Osteocyte (in vitro differentiated cells): ENCODE measurements at regions not wholly inside any gene's neighbourhood (a gene's known extent, or its start where the extent isn't known, plus 50 kb on each side); places are given as distances from the start of the nearest gene placed in this dataset.

Source experiments
- DNase-seq: peaks from one replicate; pipeline ENCODE4 v3.0.0; 2021; ENCODE audit warnings: mixed read lengths; ENCODE audit not compliant: unreplicated experiment; ENCODE audit errors: extremely low spot score
- H3K27ac Mint-ChIP-seq: one replicate; pipeline ENCODE4 v1.8.0; 2021; ENCODE audit warnings: mild to moderate bottlenecking, mixed read lengths; ENCODE audit not compliant: unreplicated experiment
- H3K27me3 Mint-ChIP-seq: one replicate; pipeline ENCODE4 v1.8.0; 2021; ENCODE audit warnings: mixed read lengths; ENCODE audit not compliant: unreplicated experiment
- H3K36me3 Mint-ChIP-seq: one replicate; pipeline ENCODE4 v1.8.0; 2021; ENCODE audit warnings: mixed read lengths; ENCODE audit not compliant: unreplicated experiment
- H3K4me1 Mint-ChIP-seq: one replicate; pipeline ENCODE4 v1.8.0; 2021; ENCODE audit warnings: mixed read lengths; ENCODE audit not compliant: unreplicated experiment
- H3K4me3 Mint-ChIP-seq: one replicate; pipeline ENCODE4 v1.8.0; 2021; ENCODE audit warnings: mild to moderate bottlenecking, moderate library complexity, mixed read lengths; ENCODE audit not compliant: unreplicated experiment
- H3K9me3 Mint-ChIP-seq: one replicate; pipeline ENCODE4 v1.8.0; 2021; ENCODE audit warnings: mixed read lengths; ENCODE audit not compliant: unreplicated experiment
- CTCF ChIP-seq: fragments of 200-600 bp; sonication (generic); IDR thresholded peaks from 2 replicates; pipeline ENCODE4 v1.5.0; 2021; ENCODE audit warnings: antibody characterized with exemption, mild to moderate bottlenecking, moderate library complexity

DNA sequence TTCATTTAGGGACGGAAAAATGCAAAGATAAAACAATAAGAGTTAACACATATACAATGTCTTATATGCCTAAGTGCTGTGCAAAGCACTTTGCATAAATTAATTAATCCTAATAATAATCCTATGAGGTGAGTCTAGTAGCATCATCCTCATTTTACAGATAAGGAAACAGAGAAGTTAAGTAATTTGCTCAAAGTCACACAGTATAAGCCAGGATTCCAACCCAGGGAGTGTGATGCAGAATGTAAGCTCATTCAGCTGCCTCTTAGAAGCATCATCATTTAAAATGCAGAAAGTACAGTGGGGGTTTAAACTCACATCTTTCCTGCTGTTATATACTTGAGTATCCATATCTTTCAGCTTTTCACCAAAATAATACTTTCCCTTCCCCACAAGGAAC is 203.7 kb downstream of the LARP7 start:
- no peak for TF ChIP-seq CTCF
- DNase-seq, result no peak
- Mint-ChIP-seq H3K9me3 (no peaks in the 10 kb centered on the region), H3K27ac (no peak overlapping the region), H3K4me1 (no peaks in the 10 kb centered on the region), H3K4me3 (no peak overlapping the region), H3K36me3 (no peaks in the 10 kb centered on the region), H3K27me3 (peaks cover 12% of the 10 kb centered on the region)

GRCh38 chr4:112842513-112842912 is 205.6 kb downstream of the LARP7 start:
- Mint-ChIP-seq H3K27ac (no peak overlapping the region), H3K4me3 (no peak overlapping the region), H3K9me3 (no peaks in the 10 kb centered on the region), H3K4me1 (no peaks in the 10 kb centered on the region), H3K36me3 (no peaks in the 10 kb centered on the region), H3K27me3 (peaks cover 12% of the 10 kb centered on the region)
- no peak for DNase-seq
- no peak for TF ChIP-seq CTCF

GRCh38 chr4:112845386-112845785 is 204.1 kb upstream of the ANK2 start:
- Mint-ChIP-seq H3K27ac (no peak overlapping the region), H3K27me3 (peaks cover 14% of the 10 kb centered on the region), H3K9me3 (no peaks in the 10 kb centered on the region), H3K4me3 (no peak overlapping the region), H3K36me3 (no peaks in the 10 kb centered on the region), H3K4me1 (no peaks in the 10 kb centered on the region)
- TF ChIP-seq CTCF, result no peak
- DNase-seq, result no peak

DNA sequence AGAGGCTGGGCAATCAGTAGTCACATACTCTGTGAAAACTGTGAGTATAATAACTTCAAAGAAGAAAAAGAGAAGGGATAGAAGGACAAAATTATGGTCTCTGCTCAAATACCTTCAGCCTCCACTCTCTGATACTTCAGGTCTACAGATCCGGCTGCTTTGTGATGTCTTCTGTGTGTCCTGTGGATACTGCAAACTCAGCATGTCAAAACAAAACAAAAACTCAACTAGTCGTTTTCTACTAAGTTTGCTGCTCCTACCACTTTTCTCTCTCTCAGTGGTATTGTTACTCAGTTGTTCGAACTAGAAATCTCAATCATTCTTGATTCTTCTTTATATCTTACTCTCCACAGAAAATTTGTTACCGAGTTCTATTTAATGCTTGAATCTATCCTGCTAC is 202.4 kb upstream of the ANK2 start:
- Mint-ChIP-seq H3K27ac (no peak overlapping the region), H3K36me3 (no peaks in the 10 kb centered on the region), H3K9me3 (no peaks in the 10 kb centered on the region), H3K4me1 (no peaks in the 10 kb centered on the region), H3K4me3 (no peak overlapping the region), H3K27me3 (peaks cover 16% of the 10 kb centered on the region)
- TF ChIP-seq CTCF, result no peak
- no peak for DNase-seq

DNA sequence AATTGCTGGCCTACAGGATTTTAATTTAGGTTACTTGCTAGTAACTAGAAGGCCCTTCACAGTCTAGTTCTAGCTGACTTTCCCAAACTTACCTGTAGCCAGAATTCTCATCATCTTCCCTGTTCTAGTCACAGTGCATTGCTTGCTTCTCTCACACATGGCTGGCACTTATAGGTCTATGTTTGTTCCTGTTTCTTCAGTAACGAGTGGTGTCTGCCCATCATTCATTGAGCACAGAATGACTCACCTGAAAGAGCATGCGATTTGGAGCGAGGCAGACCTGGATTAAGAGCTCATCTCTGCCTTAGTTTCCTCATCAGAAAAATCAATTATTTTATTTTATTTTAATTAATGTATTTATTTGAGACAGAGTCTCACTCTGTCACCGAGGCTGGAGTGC is 201.7 kb upstream of the ANK2 start:
- DNase-seq, result no peak
- H3K27me3 Mint-ChIP-seq, result peaks cover 19% of the 10 kb centered on the region
- H3K27ac Mint-ChIP-seq, result no peak overlapping the region
- H3K9me3 Mint-ChIP-seq, result no peaks in the 10 kb centered on the region
- H3K4me3 Mint-ChIP-seq, result no peak overlapping the region
- TF ChIP-seq CTCF, result no peak
- H3K4me1 Mint-ChIP-seq, result no peaks in the 10 kb centered on the region
- no peaks in the 10 kb centered on the region for H3K36me3 Mint-ChIP-seq
